ENCODE measurements at regions not wholly inside any gene's neighbourhood (a gene's known extent, or its start where the extent isn't known, plus 50 kb on each side); places are given as distances from the start of the nearest gene placed in this dataset.

DNA sequence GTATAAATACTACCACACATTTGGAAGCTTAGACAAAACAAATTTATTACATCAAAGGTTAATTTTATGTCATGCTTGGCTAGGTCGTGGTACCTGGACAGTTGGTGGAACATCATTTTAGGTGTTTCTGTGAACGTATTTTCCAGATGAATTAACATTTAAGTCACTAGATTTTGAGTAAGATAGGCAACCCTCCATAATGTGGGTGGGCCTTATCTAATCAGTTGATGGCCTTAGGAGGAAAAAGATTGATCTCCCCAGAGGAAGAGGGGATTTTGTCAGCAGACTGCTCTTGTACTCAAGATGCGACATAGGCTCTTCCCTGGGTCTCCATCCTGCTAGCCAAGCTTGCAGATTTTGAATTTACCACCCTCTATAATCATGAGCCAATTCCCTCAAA lies 85.0 kb downstream of the RPRM start:
- Histone ChIP-seq H3F3A (ENCODE audit: low read depth) (no peaks in the 10 kb centered on the region), H3K9me3 (ENCODE audit: low read depth) (no peaks in the 10 kb centered on the region), H3K4me1 (no peaks in the 10 kb centered on the region), H3K4me2 (no peak overlapping the region), H3K79me2 (ENCODE audit: low read depth) (no peaks in the 10 kb centered on the region), H3K36me3 (no peaks in the 10 kb centered on the region), H3K27me3 (no peaks in the 10 kb centered on the region), H2AFZ (replicated peaks) (no peak overlapping the region), H3K4me3 (no peak overlapping the region), H4K20me1 (ENCODE audit: low read depth) (no peaks in the 10 kb centered on the region), H3K9ac (no peak overlapping the region), H3K27ac (no peak overlapping the region)
- Mint-ChIP-seq H3K4me3 (no peak overlapping the region), H3K27ac (no peak overlapping the region), H3K9me3 (peaks cover 3% of the 10 kb centered on the region), H3K36me3 (no peaks in the 10 kb centered on the region), H3K27me3 (ENCODE audit: insufficient read depth, low read depth) (peaks cover 2% of the 10 kb centered on the region), H3K4me1 (no peaks in the 10 kb centered on the region)
- TF ChIP-seq CTCF (IDR thresholded peaks at IDR 0.05) (no peak), EZH2 (IDR thresholded peaks at IDR 0.05) (no peak), EZH2phosphoT487 (IDR thresholded peaks at IDR 0.05) (no peak)
- no peak for DNase-seq (ENCODE audit: low spot score)

GRCh38 chr2:153391131-153391530 lies 87.4 kb downstream of the RPRM start:
- Histone ChIP-seq H3K27me3 (no peaks in the 10 kb centered on the region), H3K4me3 (no peak overlapping the region), H3F3A (ENCODE audit: low read depth) (no peaks in the 10 kb centered on the region), H3K36me3 (no peaks in the 10 kb centered on the region), H3K9ac (no peak overlapping the region), H3K4me1 (no peaks in the 10 kb centered on the region), H3K9me3 (ENCODE audit: low read depth) (no peaks in the 10 kb centered on the region), H3K4me2 (no peak overlapping the region), H3K27ac (no peak overlapping the region), H3K79me2 (ENCODE audit: low read depth) (no peaks in the 10 kb centered on the region), H4K20me1 (ENCODE audit: low read depth) (no peaks in the 10 kb centered on the region), H2AFZ (replicated peaks) (no peak overlapping the region)
- H3K27ac Mint-ChIP-seq, result no peak overlapping the region
- peaks cover 5% of the 10 kb centered on the region for H3K4me1 Mint-ChIP-seq
- H3K4me3 Mint-ChIP-seq, result no peak overlapping the region
- no peaks in the 10 kb centered on the region for H3K9me3 Mint-ChIP-seq
- no peak for DNase-seq (ENCODE audit: low spot score)
- H3K36me3 Mint-ChIP-seq, result no peaks in the 10 kb centered on the region
- peaks cover 2% of the 10 kb centered on the region for H3K27me3 Mint-ChIP-seq (ENCODE audit: insufficient read depth, low read depth)
- TF ChIP-seq CTCF (IDR thresholded peaks at IDR 0.05), result no peak
- TF ChIP-seq EZH2 (IDR thresholded peaks at IDR 0.05), result no peak
- TF ChIP-seq EZH2phosphoT487 (IDR thresholded peaks at IDR 0.05), result no peak

DNA sequence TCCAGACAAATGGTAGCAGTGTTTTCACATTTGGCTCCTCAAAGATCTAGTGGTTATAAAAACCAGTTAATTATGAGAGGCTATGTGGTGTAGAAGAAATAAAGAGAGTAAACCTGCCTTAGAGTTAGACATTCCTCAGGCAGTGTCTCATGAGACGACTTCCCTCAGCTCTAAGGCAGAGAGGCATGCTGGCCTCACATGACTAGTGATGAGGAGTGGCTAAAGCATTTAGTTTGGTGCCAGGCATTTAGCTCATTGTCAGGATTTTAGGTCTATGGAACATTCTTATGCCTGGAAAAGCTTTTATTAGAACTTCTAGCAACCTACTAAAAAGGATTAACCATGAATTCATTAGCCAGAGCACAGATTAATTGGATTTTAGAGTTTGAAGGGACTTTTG lies 90.3 kb downstream of the RPRM start:
- Histone ChIP-seq H4K20me1 (ENCODE audit: low read depth) (no peaks in the 10 kb centered on the region), H3K9ac (no peak overlapping the region), H2AFZ (replicated peaks) (peak overlapping the region; percentile 96), H3K27ac (no peak overlapping the region), H3K9me3 (ENCODE audit: low read depth) (no peaks in the 10 kb centered on the region), H3K36me3 (no peaks in the 10 kb centered on the region), H3F3A (ENCODE audit: low read depth) (no peaks in the 10 kb centered on the region), H3K4me1 (no peaks in the 10 kb centered on the region), H3K79me2 (ENCODE audit: low read depth) (no peaks in the 10 kb centered on the region), H3K4me2 (no peak overlapping the region), H3K4me3 (no peak overlapping the region), H3K27me3 (no peaks in the 10 kb centered on the region)
- DNase-seq (ENCODE audit: low spot score), result peak; percentile 14
- peaks cover 5% of the 10 kb centered on the region for H3K4me1 Mint-ChIP-seq
- peaks cover 2% of the 10 kb centered on the region for H3K27me3 Mint-ChIP-seq (ENCODE audit: insufficient read depth, low read depth)
- no peaks in the 10 kb centered on the region for H3K9me3 Mint-ChIP-seq
- H3K4me3 Mint-ChIP-seq, result no peak overlapping the region
- no peaks in the 10 kb centered on the region for H3K36me3 Mint-ChIP-seq
- H3K27ac Mint-ChIP-seq, result no peak overlapping the region
- TF ChIP-seq EZH2phosphoT487 (IDR thresholded peaks at IDR 0.05), result no peak

- no peak overlapping the region for H2AFZ ChIP-seq (replicated peaks)
- no peak for DNase-seq (ENCODE audit: low spot score)
- no peaks in the 10 kb centered on the region for H4K20me1 ChIP-seq (ENCODE audit: low read depth)
- H3F3A ChIP-seq (ENCODE audit: low read depth), result no peaks in the 10 kb centered on the region
- peaks cover 2% of the 10 kb centered on the region for H3K27me3 Mint-ChIP-seq (ENCODE audit: insufficient read depth, low read depth)
- no peak overlapping the region for H3K27ac Mint-ChIP-seq
- no peak overlapping the region for H3K4me3 ChIP-seq
- no peak overlapping the region for H3K4me3 Mint-ChIP-seq
- no peak overlapping the region for H3K4me2 ChIP-seq
- H3K9me3 Mint-ChIP-seq, result no peaks in the 10 kb centered on the region
- no peaks in the 10 kb centered on the region for H3K9me3 ChIP-seq (ENCODE audit: low read depth)
- H3K4me1 Mint-ChIP-seq, result peaks cover 5% of the 10 kb centered on the region
- no peaks in the 10 kb centered on the region for H3K36me3 ChIP-seq
- H3K27me3 ChIP-seq, result no peaks in the 10 kb centered on the region
- H3K79me2 ChIP-seq (ENCODE audit: low read depth), result no peaks in the 10 kb centered on the region
- no peak overlapping the region for H3K9ac ChIP-seq
- H3K27ac ChIP-seq, result no peak overlapping the region
- TF ChIP-seq EZH2 (IDR thresholded peaks at IDR 0.05) (no peak), CTCF (IDR thresholded peaks at IDR 0.05) (no peak), EZH2phosphoT487 (IDR thresholded peaks at IDR 0.05) (no peak)
- no peaks in the 10 kb centered on the region for H3K36me3 Mint-ChIP-seq
- no peaks in the 10 kb centered on the region for H3K4me1 ChIP-seq
These were observed 91.4 kb downstream of the RPRM start for GRCh38 chr2:153387203-153387602.
